Adrenal gland (tissue), 5 donors: ENCODE measurements at regions not wholly inside any gene's neighbourhood (a gene's known extent, or its start where the extent isn't known, plus 50 kb on each side); places are given as distances from the start of the nearest gene placed in this dataset.

Experiments used
- CTCF ChIP-seq, 6 experiments: fragments of 450-650 bp in 4 of 6; fragments of 200-600 bp in 2 of 6; sonication (generic) in 1 of 6; IDR thresholded peaks; 1 replicate in 5 of 6; 2 replicates in 1 of 6; pipeline versions ENCODE4 v1.5.1 to v1.8.0; 2016 to 2021; ENCODE audit warnings: antibody characterized with exemption in 6 of 6, mild to moderate bottlenecking in 2 of 6, moderate library complexity in 1 of 6
- POLR2A ChIP-seq, 2 donors: fragments of 450-650 bp; IDR thresholded peaks; one replicate each; pipeline ENCODE4 v1.6.1; 2017; ENCODE audit warnings: antibody characterized with exemption in 2 of 2, mild to moderate bottlenecking in 2 of 2, moderate library complexity in 1 of 2
- donor health status: DM: no; HTN: no; CAD: no.

GRCh38 chr18:53843763-53844162 is 380.7 kb downstream of the MBD2 start:
- TF ChIP-seq CTCF (IDR thresholded peaks at IDR 0.05) (no peak), POLR2A (IDR thresholded peaks at IDR 0.05) (no peak)
